Right cardiac atrium (tissue), 5 donors: ENCODE measurements at regions not wholly inside any gene's neighbourhood (a gene's known extent, or its start where the extent isn't known, plus 50 kb on each side); places are given as distances from the start of the nearest gene placed in this dataset.
"Not testable (repeated sequence)": the region's sequence is repeated elsewhere in the genome, so short reads cannot be mapped to it uniquely, and the experiment has no call there.

Experiments used
- ATAC-seq, 2 donors: fragments of 200-7000 bp; cut with Tn5 transposase; one replicate each; pipeline versions ENCODE4 v1.8.0 to v1.9.1; 2020; ENCODE audit warnings: moderate library complexity in 2 of 2, mild to moderate bottlenecking in 1 of 2
- DNase-seq, 3 donors: peaks; one replicate each; pipeline ENCODE4 v3.0.0-alpha.2; 2020
- H3K27ac ChIP-seq: one replicate; pipeline ENCODE4 v1.5.1; 2013; ENCODE audit warnings: mild to moderate bottlenecking, low read length, control low read depth, moderate library complexity
- H3K27me3 ChIP-seq: one replicate; pipeline ENCODE4 v1.6.1; 2013; ENCODE audit not compliant: control insufficient read depth, insufficient read depth
- H3K4me1 ChIP-seq: one replicate; pipeline ENCODE4 v1.6.1; 2013; ENCODE audit warnings: low read length; ENCODE audit not compliant: control insufficient read depth, insufficient read depth
- H3K4me3 ChIP-seq: one replicate; pipeline ENCODE4 v1.5.1; 2013; ENCODE audit warnings: low read length, control low read depth
- H3K9me3 ChIP-seq: one replicate; pipeline ENCODE4 v1.6.1; 2013; ENCODE audit warnings: low read length; ENCODE audit not compliant: control insufficient read depth
- WGBS: extraction: QIAGEN DNeasy Blood & Tissue Kit; methylation state at CpG from one replicate; pipeline ENCODE4 v1.1.7; 2013; 5-methylcytosine and 5-hydroxymethylcytosine counted together
- intact Hi-C, 4 donors: fragments of 100-400 bp; cut with DNase I; formaldehyde crosslinking; loops; one replicate each; pipeline versions ENCODE4 v1.11.0 to v1.14.0; 2022 to 2023
- donor health status: healthy with polysubstance abuse.
- donor health status: DM: no; HTN: yes; CAD: no.
- donor health status: DM: no; HTN: no; CAD: no.
- donor health status: DM: no; HTN: yes; CAD: no; lungs with severe emphysema.
- donor health status: DM: yes; HTN: yes; CAD: no.

DNA sequence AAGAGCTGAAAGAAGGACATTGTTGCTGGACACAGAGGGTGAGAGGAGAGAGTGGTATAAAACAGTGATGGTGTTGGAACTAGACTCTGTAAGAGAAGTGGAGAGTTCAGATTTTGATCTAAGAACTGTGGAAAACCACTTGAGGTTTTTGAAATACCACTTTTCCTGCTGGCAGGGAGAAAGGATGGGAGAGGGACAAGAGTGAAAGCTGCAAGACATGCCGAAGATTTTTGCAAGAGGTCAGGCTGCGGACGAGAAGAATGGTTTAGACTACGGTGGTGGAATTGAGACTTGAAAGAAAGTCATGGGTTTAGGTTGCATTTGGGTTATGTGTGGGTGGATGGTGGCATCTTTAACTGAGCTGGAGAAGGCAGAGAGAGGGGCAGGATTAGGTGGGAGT is 202.2 kb upstream of the RPS23 start:
- no peaks in the 10 kb centered on the region for H3K27me3 ChIP-seq
- no peak overlapping the region for H3K4me3 ChIP-seq
- ATAC-seq (no peak), DNase-seq (no peak)
- H3K27ac ChIP-seq, result no peak overlapping the region
- intact Hi-C loops, result no loop called here
- no peaks in the 10 kb centered on the region for H3K9me3 ChIP-seq
- WGBS, result 82% methylated on average over 4 of the region's 4 CpGs
- no peaks in the 10 kb centered on the region for H3K4me1 ChIP-seq

DNA sequence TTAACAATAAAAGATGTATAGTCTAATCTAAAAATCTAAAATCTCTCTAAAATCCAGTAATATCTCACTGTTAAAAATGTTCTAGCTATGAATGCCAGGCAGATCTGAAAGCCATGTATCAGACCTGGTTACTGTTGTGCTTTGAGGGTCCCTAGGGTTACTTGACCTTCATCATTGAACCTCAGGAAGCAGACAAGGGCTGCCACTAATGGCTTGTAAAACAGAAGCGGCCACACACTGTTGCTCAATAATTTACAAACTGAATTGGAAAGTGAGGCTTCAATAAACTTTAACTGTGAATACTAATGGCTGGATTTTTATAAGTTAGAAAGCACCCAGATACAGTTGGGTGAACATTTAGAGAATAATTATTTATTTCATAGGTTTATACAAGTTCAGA is 198.0 kb upstream of the RPS23 start:
- Histone ChIP-seq H3K4me3 (no peak overlapping the region), H3K9me3 (no peaks in the 10 kb centered on the region), H3K27ac (no peak overlapping the region), H3K4me1 (no peaks in the 10 kb centered on the region), H3K27me3 (no peaks in the 10 kb centered on the region)
- ATAC-seq (no peak), DNase-seq (no peak)
- WGBS, result 91% methylated on average over 1 of the region's 1 CpG
- intact Hi-C loops, result no loop called here

DNA sequence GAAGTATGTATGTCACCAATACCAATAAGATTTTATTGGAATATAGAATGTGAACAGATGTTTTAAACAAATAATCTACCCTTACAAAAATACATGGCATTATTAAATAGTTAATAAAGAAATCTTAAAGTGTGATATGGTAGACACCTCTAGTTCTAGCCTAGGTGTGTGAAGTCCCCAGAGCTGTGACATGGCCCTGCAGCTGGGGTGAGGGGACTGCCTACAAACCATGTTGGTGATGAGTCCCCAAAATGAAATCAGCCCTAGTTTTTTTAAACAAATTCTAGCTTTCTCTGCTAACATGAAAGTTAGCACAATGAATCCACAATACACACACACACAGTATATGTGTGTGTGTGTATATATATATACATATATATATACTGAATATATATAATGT is 195.1 kb upstream of the RPS23 start:
- no peak overlapping the region for H3K27ac ChIP-seq
- intact Hi-C loops, result no loop called here
- ATAC-seq, result no peak
- H3K4me3 ChIP-seq, result no peak overlapping the region
- no peaks in the 10 kb centered on the region for H3K27me3 ChIP-seq
- DNase-seq, result peak in 1 of 3 donors; percentile 14
- no peaks in the 10 kb centered on the region for H3K9me3 ChIP-seq
- no peaks in the 10 kb centered on the region for H3K4me1 ChIP-seq

DNA sequence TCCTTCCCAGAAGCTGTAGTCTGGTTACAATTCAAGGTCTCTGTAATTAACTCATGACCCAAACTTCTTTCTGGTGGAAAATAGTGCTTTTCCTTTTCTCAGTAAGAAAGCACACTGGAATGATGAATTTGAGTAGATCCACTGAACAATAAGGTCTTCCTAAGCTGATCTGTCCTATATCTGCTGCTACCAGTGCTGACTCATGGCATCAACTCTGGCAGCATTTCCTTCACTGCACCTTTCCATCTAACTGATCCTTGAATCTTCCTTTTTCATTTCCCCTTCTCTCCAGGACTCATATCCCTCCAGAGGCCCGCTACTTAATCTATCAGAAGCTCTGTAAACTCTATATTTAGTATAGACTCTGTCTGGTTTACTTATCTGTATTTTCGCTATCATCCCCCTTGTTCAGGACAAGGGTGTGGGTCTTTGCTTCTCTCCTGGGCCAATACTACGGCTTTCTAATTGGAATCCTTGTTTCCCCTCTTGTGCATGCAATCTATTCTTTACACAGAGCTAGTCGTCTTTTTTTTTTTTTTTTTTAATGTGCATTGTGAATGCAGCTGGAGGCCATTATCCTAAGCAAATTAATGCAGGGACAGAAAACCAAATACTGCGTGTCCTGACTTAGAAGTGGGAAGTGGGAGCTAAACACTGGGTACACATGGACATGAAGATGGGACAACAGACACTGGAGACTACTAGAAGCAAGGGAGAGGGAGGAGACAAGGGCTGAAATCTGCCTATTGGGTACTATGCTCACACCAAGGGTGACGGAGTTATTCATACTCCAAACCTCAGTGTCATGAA is 192.2 kb upstream of the RPS23 start:
- ATAC-seq (no peak), DNase-seq (no peak)
- Histone ChIP-seq H3K4me1 (no peaks in the 10 kb centered on the region), H3K27ac (no peak overlapping the region), H3K9me3 (no peaks in the 10 kb centered on the region), H3K4me3 (no peak overlapping the region), H3K27me3 (no peaks in the 10 kb centered on the region)
- intact Hi-C loops, result no loop called here
- WGBS, result 62% methylated on average over 6 of the region's 6 CpGs

DNA sequence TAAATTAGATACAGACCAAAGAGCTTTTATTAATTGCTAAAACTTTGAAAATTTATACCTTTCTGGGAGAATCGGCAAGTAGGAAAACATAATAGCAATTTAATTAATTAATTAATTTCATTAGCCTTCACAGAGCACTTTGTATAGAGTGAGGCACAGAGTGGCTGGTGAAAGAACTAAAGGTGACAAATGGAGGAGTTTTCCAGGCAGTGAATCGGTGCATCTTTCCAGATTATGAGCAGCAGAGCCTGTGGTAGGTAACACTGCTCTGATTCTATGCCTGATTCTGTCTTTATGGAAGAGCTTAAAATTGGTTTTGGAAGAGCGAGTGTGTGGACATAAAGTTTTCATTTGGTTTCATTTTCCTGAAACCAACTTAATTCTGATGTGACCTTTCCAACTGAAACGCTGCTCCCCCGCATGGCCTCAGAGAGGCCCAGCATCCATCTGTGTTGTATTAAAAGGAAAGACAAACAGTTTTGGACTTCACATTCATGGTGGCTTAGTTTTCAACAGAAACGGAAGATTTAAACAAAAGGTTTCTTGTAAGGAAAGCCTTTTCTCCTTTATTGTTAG is 188.9 kb upstream of the RPS23 start:
- intact Hi-C loops, result no loop called here
- DNase-seq (peak; percentile 41 to 71 (median 47)), ATAC-seq (peak; percentile 51 to 68)
- Histone ChIP-seq H3K27ac (no peak overlapping the region), H3K27me3 (no peaks in the 10 kb centered on the region), H3K9me3 (no peaks in the 10 kb centered on the region), H3K4me3 (no peak overlapping the region), H3K4me1 (no peaks in the 10 kb centered on the region)
- WGBS, result 61% methylated on average over 6 of the region's 6 CpGs

DNA sequence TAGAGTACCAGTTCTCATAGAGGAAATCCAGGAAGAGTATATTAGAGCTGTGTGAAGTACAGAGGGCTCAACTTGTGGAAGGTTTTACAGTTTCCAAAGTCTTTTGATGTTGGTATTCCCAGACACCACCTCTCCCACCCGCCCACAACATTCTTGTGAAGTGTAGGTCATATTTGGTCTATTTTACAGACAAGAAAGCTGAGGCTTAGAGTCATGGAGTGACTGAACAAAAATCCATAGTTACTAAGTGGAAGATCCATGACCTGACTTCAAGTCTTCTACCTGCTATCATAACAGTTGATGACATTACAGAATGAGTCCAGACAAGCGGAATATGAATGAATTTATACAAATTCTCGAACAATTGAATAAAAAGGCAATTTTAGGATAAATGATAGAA is 187.1 kb upstream of the RPS23 start:
- WGBS, result 93% methylated on average over 3 of the region's 3 CpGs
- no peak for ATAC-seq
- H3K9me3 ChIP-seq, result no peaks in the 10 kb centered on the region

DNA sequence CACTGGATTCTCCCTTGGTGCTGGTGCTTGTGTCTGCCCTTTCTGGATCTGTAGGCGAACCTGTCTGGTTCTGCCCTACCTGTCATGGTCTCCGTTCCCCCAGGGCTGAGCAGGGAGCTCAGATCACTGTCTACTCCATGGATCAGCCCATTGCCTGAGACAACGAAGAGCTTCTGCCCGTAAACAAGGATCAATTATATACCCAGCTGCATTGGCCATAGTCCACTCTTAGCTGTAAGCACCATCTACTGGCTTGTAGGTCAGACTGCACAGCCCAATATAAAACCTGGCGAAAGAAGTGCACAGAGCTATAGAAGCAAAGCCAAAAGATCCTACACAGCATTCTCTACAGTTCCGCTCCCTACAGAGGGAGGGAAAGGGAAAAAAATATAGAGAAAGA is 181.5 kb upstream of the RPS23 start:
- ATAC-seq, result no peak
- Histone ChIP-seq H3K27me3 (no peaks in the 10 kb centered on the region), H3K27ac (no peak overlapping the region), H3K9me3 (peaks cover 2% of the 10 kb centered on the region), H3K4me1 (no peaks in the 10 kb centered on the region), H3K4me3 (no peak overlapping the region)
- intact Hi-C loops, result no loop called here
- DNase-seq, result no peak
- 96% methylated on average over 6 of the region's 6 CpGs for WGBS

More for the DNA sequence above, 187.1 kb upstream of the RPS23 start:
- H3K27me3 ChIP-seq, result no peaks in the 10 kb centered on the region
- no peak for DNase-seq
- no peak overlapping the region for H3K27ac ChIP-seq
- H3K4me1 ChIP-seq, result no peaks in the 10 kb centered on the region
- no peak overlapping the region for H3K4me3 ChIP-seq
- intact Hi-C loops, result no loop called here

DNA sequence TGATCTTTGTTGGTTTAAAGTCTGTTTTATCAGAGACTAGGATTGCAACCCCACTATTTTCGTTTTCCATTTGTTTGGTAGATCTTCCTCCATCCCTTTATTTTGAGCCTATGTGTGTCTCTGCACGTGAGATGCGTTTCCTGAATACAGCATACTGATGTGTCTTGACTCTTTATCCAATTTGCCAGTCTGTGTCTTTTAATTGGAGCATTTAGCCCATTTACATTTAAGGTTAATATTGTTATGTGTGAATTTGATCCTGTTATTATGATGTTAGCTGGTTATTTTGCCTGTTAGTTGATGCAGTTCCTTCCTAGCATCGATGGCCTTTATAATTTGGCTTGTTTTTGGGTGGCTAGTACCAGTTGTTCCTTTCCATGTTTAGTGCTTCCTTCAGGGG is 177.2 kb upstream of the RPS23 start:
- intact Hi-C loops, result not testable (repeated sequence)

DNA sequence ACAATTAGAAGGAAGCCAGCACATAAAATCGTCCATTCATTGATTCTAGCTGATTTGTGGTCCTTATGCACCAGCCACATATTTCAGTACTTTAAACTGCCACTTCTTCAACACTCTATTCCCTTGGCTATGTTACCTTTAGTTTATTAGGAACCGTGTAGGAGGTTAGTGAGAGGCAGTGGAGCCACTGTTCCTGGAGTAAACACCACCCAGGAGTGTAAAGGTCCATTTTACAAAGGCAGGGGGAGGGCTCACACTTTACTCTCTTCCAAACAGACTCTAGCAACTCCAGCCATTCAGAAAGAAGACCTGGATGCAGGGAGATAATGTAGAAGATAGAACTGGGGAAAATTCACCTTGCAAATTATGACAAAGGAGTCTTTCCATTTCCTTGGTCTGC is 170.2 kb upstream of the RPS23 start:
- Histone ChIP-seq H3K4me3 (no peak overlapping the region), H3K4me1 (peaks cover 4% of the 10 kb centered on the region), H3K27ac (no peak overlapping the region), H3K9me3 (no peaks in the 10 kb centered on the region), H3K27me3 (no peaks in the 10 kb centered on the region)
- ATAC-seq (no peak), DNase-seq (no peak)
- intact Hi-C loops, result no loop called here
- WGBS, result 45% methylated on average over 2 of the region's 2 CpGs

More for the DNA sequence above, 177.2 kb upstream of the RPS23 start:
- not testable (repeated sequence) for H3K4me1 ChIP-seq, H3K27me3 ChIP-seq, H3K9me3 ChIP-seq, H3K4me3 ChIP-seq, DNase-seq, H3K27ac ChIP-seq, ATAC-seq
- 88% methylated on average over 4 of the region's 4 CpGs for WGBS

DNA sequence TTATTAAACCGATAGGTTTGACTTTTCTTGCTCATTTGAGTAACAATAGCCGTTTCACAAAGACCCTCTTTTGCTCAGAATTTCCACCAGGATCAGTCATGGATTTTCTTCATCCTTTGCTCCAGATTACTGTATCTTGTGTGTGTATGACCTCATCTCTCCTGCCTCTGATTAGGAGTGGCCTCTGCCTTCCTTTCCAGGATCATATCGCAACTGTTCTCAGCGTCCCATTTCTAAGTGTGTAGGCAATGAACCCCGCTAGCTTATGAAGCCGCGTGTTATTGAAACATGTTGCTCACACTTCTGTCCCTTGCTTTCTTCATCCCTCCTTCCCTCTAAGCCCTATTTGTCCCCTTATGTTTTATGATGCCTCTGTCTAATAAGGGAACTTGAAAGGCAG is 169.8 kb upstream of the RPS23 start:
- intact Hi-C loops, result no loop called here
- ATAC-seq (peak; percentile 79 to 89), DNase-seq (no peak)
- H3K4me3 ChIP-seq, result no peak overlapping the region
- H3K9me3 ChIP-seq, result no peaks in the 10 kb centered on the region
- H3K27ac ChIP-seq, result no peak overlapping the region
- peaks cover 4% of the 10 kb centered on the region for H3K4me1 ChIP-seq
- H3K27me3 ChIP-seq, result no peaks in the 10 kb centered on the region
- WGBS, result 62% methylated on average over 7 of the region's 7 CpGs

DNA sequence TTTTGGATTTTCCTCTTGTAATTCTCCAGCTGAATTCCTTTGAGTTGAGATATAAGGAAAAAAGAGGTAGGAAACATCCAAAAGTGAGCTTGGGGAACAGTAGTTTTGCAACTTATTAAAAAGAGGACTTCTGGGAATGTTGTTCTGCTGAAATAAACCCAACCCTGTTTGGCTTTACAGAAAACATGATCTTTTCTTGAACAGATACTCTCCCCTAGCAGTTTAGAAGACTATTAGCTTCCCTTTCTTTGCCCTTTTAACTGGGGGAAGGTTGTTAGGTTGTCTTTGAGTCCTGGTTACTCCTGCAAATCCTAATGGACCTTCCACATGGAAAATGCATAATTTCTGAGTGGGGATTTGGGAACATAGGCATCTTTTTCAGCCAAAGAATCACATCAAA is 168.7 kb upstream of the RPS23 start:
- Histone ChIP-seq H3K9me3 (no peaks in the 10 kb centered on the region), H3K4me1 (peaks cover 4% of the 10 kb centered on the region), H3K27me3 (no peaks in the 10 kb centered on the region), H3K4me3 (no peak overlapping the region), H3K27ac (no peak overlapping the region)
- intact Hi-C loops, result no loop called here
- no peak for DNase-seq
- ATAC-seq, result peak; percentile 46 to 48
